ENCODE measurements at regions not wholly inside any gene's neighbourhood (a gene's known extent, or its start where the extent isn't known, plus 50 kb on each side); places are given as distances from the start of the nearest gene placed in this dataset.

- TF ChIP-seq EZH2 (IDR thresholded peaks at IDR 0.05; ENCODE audit: insufficient read depth, poor library complexity, severe bottlenecking) (no peak), EZH2phosphoT487 (IDR thresholded peaks at IDR 0.05; ENCODE audit: insufficient read depth, low read depth) (no peak)
These were observed 328.7 kb upstream of the ATP11B start for GRCh38 chr3:182464513-182465145.

Data from GM23248 (cell line).